ENCODE measurements at regions not wholly inside any gene's neighbourhood (a gene's known extent, or its start where the extent isn't known, plus 50 kb on each side); places are given as distances from the start of the nearest gene placed in this dataset.

- H3F3A ChIP-seq (ENCODE audit: insufficient read depth, low read length), result no peaks in the 10 kb centered on the region
- H3K4me3 ChIP-seq (ENCODE audit: low read depth, low read length, poor library complexity, severe bottlenecking), result no peak overlapping the region
- no peaks in the 10 kb centered on the region for H4K20me1 ChIP-seq (ENCODE audit: insufficient read depth, low read length)
- no peaks in the 10 kb centered on the region for H3K79me2 ChIP-seq (ENCODE audit: insufficient read depth, low read length)
- H3K36me3 ChIP-seq (ENCODE audit: insufficient read depth, low read length), result no peaks in the 10 kb centered on the region
- H3K27me3 ChIP-seq (ENCODE audit: insufficient read depth, low read length), result no peaks in the 10 kb centered on the region; the same call in 1 of the 2 replicates
- H2AFZ ChIP-seq (ENCODE audit: low read length), result no peak overlapping the region
- no peak overlapping the region for H3K9ac ChIP-seq (ENCODE audit: low read length)
- H3K27ac ChIP-seq (ENCODE audit: low read depth, low read length, poor library complexity, severe bottlenecking), result no peak overlapping the region
- peaks cover 14% of the 10 kb centered on the region for H3K4me1 ChIP-seq (ENCODE audit: insufficient read depth, low read length, severe bottlenecking)
- H3K9me3 ChIP-seq (ENCODE audit: low read length), result no peaks in the 10 kb centered on the region
- no peak overlapping the region for H3K4me2 ChIP-seq (ENCODE audit: low read length)
- TF ChIP-seq CTCF (IDR thresholded peaks at IDR 0.05; ENCODE audit: low read length) (no peak), EZH2 (IDR thresholded peaks at IDR 0.05; ENCODE audit: borderline replicate concordance, low read length) (no peak)
- H3K9me2 ChIP-seq (ENCODE audit: low read depth, low read length), result no peaks in the 10 kb centered on the region
Measured at GRCh38 chr1:38563942-38564735, 295.4 kb downstream of the RRAGC start.

GRCh38 chr1:38561725-38562124 is 297.8 kb downstream of the RRAGC start:
- Histone ChIP-seq H3F3A (ENCODE audit: insufficient read depth, low read length) (no peaks in the 10 kb centered on the region), H3K36me3 (ENCODE audit: insufficient read depth, low read length) (no peaks in the 10 kb centered on the region), H3K4me2 (ENCODE audit: low read length) (no peak overlapping the region), H3K4me3 (ENCODE audit: low read depth, low read length, poor library complexity, severe bottlenecking) (no peak overlapping the region), H3K79me2 (ENCODE audit: insufficient read depth, low read length) (no peaks in the 10 kb centered on the region), H3K4me1 (ENCODE audit: insufficient read depth, low read length, severe bottlenecking) (peaks cover 23% of the 10 kb centered on the region), H3K27ac (ENCODE audit: low read depth, low read length, poor library complexity, severe bottlenecking) (no peak overlapping the region), H4K20me1 (ENCODE audit: insufficient read depth, low read length) (no peaks in the 10 kb centered on the region), H2AFZ (ENCODE audit: low read length) (no peak overlapping the region), H3K27me3 (ENCODE audit: insufficient read depth, low read length) (no peaks in the 10 kb centered on the region; the same call in none of the 2 replicates), H3K9me2 (ENCODE audit: low read depth, low read length) (no peaks in the 10 kb centered on the region), H3K9ac (ENCODE audit: low read length) (no peak overlapping the region), H3K9me3 (ENCODE audit: low read length) (no peaks in the 10 kb centered on the region)
- no peak for TF ChIP-seq CTCF (IDR thresholded peaks at IDR 0.05; ENCODE audit: low read length)
- TF ChIP-seq EZH2 (IDR thresholded peaks at IDR 0.05; ENCODE audit: borderline replicate concordance, low read length), result no peak

- H3K27ac ChIP-seq (ENCODE audit: low read depth, low read length, poor library complexity, severe bottlenecking), result no peak overlapping the region
- no peaks in the 10 kb centered on the region for H3K9me3 ChIP-seq (ENCODE audit: low read length)
- H3K27me3 ChIP-seq (ENCODE audit: insufficient read depth, low read length), result no peaks in the 10 kb centered on the region; the same call in none of the 2 replicates
- no peaks in the 10 kb centered on the region for H3F3A ChIP-seq (ENCODE audit: insufficient read depth, low read length)
- no peaks in the 10 kb centered on the region for H4K20me1 ChIP-seq (ENCODE audit: insufficient read depth, low read length)
- no peaks in the 10 kb centered on the region for H3K36me3 ChIP-seq (ENCODE audit: insufficient read depth, low read length)
- H3K9ac ChIP-seq (ENCODE audit: low read length), result no peak overlapping the region
- TF ChIP-seq EZH2 (IDR thresholded peaks at IDR 0.05; ENCODE audit: borderline replicate concordance, low read length) (no peak), CTCF (IDR thresholded peaks at IDR 0.05; ENCODE audit: low read length) (no peak)
- no peak overlapping the region for H2AFZ ChIP-seq (ENCODE audit: low read length)
- no peaks in the 10 kb centered on the region for H3K79me2 ChIP-seq (ENCODE audit: insufficient read depth, low read length)
- H3K4me1 ChIP-seq (ENCODE audit: insufficient read depth, low read length, severe bottlenecking), result peaks cover 23% of the 10 kb centered on the region
- no peaks in the 10 kb centered on the region for H3K9me2 ChIP-seq (ENCODE audit: low read depth, low read length)
- no peak overlapping the region for H3K4me2 ChIP-seq (ENCODE audit: low read length)
- H3K4me3 ChIP-seq (ENCODE audit: low read depth, low read length, poor library complexity, severe bottlenecking), result no peak overlapping the region
Measured at GRCh38 chr1:38561110-38561509, 298.5 kb downstream of the RRAGC start.

All from OCI-LY1 (cell line).